HG02642 (cell line): ENCODE measurements at regions not wholly inside any gene's neighbourhood (a gene's known extent, or its start where the extent isn't known, plus 50 kb on each side); places are given as distances from the start of the nearest gene placed in this dataset.
A peak's percentile ranks its signal among the peaks of the same experiment; 100 is the strongest.
"Not testable (repeated sequence)": the region's sequence is repeated elsewhere in the genome, so short reads cannot be mapped to it uniquely, and the experiment has no call there.

Experiments used
- ATAC-seq: cut with Tn5 transposase; IDR thresholded peaks from one replicate; pipeline ENCODE4 v1.9.1; 2021; ENCODE audit warnings: mild to moderate bottlenecking; ENCODE audit not compliant: unreplicated experiment, poor library complexity

DNA sequence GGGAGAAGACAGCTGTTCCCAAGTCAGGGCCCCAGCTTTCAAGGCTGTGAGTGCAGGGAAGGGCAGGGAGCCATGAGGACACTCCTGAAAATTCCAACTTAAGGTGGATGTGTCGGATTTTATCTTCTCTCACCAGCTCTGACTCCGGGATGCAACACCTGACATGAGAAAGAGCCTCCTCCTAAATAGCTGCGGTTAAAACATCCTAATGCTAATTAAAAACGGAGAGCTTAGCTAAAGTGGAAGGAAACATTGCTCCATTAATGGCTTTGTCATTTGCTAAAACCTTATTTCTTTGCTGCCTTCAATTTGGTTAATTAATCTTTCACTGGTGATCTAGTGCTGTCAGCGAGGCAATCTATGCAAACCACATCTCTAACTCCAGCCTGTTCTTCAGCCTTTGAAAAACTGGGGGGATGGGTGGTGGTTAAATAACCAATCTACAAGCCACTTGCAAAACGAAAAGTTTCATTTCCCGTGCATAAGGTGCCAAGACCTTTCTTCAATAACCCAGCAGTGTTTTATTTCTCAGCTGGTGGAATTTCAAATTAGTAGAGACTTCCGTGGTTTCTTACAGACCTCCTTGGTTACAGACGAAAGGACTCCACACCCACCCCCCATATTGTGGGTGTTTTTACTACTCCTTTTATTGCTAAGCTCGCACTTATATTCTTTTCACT lies 379.6 kb downstream of the MLLT3 start:
- ATAC-seq: peak; percentile 94

DNA sequence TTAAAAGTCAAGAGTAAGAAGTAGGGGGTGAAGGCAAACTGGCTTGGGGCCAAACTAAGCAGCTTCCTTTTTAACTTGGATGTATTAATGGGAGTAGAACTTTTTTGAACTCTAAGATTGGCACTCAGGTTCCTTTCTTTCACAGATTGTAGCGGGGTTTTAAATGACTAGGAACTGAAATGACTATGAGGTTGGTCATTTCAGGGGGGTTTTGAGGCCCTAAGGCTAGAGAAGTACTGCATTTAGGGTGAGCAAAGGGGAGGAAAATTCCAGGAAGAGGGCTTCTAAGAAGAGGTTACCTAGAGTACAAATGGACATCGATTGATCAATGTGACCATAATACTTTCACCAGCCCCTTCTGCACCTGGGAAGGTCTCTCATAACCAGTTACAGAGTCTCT lies 381.8 kb downstream of the MLLT3 start:
- ATAC-seq: no peak

DNA sequence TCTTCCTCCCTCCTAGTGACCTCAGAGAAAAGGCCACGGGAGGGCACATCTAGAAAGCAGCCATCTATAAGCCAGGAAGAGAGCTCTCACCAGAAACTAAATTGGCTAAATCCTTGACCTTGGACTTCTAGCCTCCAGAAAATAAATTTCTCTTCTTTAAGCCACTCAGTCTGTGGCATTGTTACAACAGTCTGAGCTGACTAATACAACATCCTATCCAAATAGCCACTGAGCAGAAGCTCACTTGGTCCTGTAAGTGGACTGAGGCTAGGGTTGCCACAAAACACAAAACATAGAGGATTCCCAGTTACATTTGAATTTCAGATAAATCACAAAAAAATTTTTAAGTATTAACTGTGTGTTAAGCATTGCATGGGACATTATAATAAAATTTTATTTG lies 383.4 kb downstream of the MLLT3 start:
- ATAC-seq: no peak

DNA sequence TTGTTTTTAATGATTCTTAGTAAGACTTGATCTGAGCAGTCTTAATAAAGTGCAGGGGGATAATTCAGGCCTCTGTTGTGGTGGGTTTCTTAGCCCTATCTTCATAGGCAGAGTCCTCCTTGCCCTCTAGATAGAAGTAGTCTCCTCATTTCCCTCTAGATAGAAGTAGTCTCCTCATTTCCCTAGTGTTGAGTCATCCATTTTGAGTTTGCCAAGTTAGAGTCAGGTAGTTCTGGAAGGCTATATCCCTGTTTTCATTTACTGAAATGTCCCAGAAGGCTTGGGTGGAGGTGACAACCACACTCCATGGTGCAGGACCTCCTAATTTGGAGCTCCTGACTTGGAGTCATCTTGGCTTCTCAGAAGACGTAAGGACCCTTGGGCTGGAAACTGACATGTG lies 384.6 kb downstream of the MLLT3 start:
- ATAC-seq: no peak

DNA sequence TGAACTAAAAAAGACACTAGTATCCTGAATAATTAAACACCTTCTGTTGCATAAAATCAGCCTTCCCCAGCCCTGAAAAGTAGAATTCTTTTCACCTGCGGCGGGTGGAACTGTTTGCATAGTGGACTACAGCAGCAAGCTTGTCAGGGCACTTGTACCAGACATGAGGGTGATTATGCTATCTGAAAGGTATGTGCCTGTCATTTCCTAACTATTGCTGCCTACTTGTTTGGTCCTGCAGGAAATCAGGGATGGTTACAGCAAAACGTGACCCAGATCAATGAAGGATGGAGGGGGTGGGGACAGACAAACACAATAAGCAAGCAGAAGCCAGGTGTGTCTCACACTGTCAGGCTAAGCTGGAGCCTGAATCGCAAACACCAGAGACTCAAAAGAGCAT lies 385.6 kb downstream of the MLLT3 start:
- ATAC-seq: no peak

DNA sequence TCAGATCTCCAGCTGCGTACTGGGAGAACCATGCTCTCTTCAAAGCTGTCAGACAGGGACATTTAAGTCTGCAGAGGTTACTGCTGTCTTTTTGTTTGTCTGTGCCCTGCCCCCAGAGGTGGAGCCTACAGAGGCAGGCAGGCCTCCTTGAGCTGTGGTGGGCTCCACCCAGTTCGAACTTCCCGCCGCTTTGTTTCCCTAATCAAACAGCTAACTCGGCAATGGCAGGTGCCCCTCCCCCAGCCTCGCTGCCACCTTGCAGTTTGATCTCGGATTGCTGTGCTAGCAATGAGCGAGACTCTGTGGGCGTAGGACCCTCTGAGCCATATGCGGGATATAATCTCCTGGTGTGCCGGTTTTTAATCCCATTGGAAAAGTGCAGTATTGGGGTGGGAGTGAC lies 387.1 kb downstream of the MLLT3 start:
- ATAC-seq: not testable (repeated sequence)

DNA sequence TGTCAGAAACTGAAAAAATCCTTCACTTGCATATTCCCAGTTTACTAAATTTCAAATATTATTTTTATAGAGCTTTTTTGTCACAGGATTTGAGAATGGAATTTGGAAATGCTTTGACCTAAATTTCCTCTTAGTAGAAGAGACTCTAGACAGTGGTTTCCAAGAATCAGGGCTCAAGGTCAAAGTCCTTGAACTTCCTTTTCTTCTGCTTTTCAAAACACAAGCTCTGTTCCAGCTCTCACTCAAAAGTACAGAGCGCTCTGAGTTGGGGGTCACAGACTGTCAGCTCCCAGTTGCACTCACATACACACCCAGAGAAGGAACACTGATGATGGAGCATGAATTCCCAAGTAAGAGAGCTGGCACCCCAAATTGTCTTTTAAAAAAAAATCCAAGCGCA lies 394.2 kb downstream of the MLLT3 start:
- no peak for ATAC-seq

DNA sequence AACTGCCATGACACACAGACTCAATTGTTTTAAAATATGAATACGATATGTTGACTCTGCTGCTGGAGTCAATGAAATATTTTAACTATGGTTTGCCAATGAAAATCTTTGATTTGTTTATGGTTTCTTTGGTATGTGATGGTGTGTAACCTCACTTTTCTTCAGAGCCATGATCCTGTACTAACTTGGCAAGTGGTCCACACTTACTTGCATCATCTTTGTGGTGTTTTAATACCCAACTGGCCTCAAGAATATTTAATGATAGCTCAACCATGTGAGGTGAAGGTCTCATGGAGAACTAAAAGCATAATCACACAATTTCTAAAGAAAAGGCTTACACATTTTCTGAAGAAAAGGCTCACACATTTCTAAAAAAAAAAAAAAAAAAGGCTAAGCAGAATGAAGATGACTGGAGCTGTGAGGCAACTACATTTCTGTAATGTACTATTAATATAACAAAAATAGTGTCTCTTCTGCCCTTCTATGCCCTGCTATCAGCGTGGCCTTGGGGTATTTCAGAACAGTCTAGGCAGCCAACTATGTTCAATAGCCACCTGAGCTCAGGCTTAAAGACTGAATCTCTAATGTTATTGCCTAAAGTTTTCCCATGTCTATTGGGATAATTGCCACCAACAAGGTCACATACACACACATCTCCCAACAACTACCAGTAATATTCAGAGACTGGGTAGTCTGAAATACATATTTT lies 395.0 kb downstream of the MLLT3 start:
- no peak for ATAC-seq

DNA sequence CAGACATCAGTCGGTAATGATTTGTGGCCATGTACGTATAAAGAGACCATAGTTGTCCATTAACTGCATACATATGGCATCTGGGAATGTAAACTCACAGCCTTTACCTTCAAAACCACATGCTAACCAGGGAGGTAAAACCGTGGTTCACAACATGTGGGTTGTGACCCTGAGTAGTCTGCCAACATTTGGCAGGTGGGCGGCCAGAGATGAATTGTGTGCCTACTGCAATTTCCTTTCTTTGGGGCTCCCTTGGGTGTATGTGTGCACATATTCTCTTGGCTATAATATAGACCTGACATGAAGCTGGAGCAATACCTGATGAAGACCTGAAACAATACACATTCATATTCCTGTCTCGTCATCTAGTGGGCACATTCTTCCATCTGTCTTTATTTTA lies 396.0 kb downstream of the MLLT3 start:
- no peak for ATAC-seq

DNA sequence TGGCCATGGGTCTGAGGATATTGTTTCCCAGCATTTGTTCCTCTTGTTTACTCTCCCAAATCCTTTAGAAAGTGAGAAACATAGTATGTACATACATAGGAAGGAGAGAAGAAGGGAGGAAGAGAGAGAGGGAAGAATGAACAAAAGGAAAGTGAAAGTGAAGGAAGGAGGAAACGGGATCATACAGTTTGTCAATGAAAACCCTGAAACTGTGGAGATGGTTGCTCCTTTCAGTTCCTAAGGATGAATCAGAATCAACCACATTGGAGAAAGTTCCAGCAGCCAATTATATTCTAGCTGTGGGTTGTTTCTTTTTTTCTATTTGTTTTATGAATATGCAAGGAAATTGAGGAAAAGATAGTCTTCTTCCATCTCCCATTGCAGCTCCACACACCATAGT lies 396.5 kb downstream of the MLLT3 start:
- ATAC-seq: no peak

DNA sequence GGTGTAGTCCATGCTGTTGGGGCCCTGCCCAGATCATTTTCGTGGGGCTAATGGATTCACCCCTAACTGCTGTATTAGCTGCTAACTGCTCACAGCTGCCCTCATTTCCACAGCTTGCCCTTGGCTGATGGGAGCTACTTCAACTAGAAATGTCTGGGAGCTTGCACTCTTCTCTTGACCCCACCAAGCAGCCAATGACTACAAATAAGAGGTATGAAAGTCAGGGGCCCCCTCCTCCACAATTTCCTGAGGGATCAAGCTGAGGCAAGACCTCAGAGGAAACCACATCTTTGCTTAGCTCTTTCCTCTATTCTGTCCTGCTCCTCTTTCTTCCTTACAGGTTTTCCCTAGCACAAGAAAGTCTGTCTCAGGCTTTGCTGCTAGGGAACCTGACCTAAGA lies 397.5 kb downstream of the MLLT3 start:
- ATAC-seq: no peak

DNA sequence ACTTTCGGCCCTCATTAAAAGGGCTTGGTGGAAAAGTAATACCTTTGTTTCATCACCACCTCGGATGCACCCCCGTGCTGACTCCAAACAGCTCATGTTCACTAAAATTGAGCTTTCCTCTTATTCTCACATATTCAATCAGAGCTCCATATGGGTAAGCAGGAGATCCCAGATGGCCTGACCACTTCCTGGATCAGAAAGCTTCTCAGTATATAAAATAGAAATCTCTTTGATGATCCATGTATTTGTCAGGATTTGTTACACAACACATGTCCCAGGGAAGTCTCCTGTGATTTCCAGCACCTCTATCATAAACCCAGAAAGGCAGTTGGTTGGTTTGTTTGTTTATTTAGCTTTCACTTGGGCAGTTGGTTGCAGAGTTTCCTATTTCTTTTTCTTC lies 402.0 kb downstream of the MLLT3 start:
- no peak for ATAC-seq

DNA sequence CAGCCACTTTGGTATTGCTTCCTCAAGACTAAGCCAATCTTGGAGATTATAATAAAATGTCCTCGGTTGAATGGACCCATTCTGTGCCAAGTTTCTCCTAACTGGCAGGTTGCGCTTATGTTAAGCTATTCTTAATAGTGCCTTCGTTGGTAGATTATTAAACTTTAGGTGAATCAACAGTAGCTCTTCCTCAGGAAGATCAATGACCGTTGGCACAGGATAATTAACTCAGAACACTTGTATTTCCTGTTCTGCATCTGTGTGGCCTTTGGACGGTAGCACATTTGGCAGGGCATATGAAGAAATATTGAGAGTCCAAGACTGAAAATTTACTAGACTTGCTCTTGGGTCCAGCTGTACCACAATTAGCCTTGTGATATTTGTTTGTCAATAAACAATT lies 402.9 kb downstream of the MLLT3 start:
- no peak for ATAC-seq

DNA sequence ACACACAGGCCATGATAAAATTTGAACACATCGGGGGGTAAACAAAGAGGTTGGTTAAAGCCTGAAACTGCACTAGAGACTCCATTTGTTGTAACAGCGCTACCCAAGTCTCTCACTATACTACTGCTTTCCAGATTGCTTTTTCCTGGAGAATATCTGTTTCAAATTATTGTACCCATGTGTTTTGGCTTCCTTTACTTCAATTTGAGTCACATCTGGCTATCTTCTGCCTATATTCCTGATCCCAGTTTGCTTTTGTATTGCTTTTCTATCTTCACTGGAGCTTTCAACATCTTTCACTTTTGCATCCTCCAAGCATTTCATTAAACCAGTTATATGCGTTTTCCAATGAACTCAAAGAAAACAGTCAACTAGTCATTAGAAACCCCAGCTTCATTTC lies 404.7 kb downstream of the MLLT3 start:
- ATAC-seq: no peak

DNA sequence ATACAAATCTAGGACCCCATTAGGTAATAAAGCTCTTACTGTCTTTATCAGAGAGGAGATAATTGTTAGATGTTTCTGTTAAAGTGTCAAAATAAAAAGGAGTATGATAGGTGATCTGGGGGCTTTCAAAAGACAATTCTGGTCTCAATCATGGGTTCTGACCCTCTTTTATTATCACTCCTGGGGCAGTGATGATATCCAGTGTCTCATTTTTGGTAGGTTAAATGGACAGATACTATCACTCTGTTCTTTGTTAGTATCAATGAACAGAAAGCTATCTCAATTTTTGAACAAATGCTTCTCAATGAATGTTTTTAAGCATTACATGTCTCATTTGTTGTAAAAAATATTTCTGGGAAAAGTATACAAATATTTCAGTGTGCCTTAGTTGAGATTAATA lies 405.9 kb downstream of the MLLT3 start:
- no peak for ATAC-seq

DNA sequence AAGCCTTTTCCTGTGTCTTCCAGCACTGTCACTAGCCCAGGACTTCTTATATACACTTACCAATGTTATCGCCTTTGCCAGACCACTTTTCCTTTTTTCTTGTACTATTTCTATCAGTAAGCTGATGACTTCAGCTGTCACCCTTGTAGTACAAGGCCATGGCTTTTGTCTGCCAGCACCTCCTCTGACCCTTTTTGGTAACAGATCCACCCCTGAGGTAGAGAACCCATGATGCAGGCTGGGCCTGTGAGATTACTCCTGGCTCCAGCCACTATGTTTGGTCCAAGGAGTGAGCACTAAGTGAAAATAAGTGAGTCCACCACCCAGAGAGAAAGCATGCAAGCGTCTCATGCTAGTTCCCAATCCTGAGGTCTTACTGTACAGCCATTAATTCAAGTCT lies 406.7 kb downstream of the MLLT3 start:
- ATAC-seq: no peak

DNA sequence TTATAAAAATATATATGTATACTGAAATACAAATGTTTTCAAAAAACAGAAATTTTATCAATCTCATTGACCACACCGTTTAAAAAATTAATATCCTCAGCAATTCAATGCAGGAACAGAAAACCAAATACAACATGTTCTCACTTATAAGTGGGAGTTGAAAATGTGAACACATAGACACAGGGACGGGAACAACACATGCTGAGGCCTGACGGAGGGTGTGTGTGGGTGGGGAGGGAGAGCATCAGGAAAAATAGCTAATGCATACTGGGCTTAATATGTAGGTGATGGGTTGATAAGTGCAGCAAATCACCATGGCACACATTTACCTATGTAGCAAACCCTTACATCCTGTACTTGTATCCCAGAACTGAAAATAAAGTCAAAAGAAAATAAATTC lies 409.5 kb downstream of the MLLT3 start:
- no peak for ATAC-seq

DNA sequence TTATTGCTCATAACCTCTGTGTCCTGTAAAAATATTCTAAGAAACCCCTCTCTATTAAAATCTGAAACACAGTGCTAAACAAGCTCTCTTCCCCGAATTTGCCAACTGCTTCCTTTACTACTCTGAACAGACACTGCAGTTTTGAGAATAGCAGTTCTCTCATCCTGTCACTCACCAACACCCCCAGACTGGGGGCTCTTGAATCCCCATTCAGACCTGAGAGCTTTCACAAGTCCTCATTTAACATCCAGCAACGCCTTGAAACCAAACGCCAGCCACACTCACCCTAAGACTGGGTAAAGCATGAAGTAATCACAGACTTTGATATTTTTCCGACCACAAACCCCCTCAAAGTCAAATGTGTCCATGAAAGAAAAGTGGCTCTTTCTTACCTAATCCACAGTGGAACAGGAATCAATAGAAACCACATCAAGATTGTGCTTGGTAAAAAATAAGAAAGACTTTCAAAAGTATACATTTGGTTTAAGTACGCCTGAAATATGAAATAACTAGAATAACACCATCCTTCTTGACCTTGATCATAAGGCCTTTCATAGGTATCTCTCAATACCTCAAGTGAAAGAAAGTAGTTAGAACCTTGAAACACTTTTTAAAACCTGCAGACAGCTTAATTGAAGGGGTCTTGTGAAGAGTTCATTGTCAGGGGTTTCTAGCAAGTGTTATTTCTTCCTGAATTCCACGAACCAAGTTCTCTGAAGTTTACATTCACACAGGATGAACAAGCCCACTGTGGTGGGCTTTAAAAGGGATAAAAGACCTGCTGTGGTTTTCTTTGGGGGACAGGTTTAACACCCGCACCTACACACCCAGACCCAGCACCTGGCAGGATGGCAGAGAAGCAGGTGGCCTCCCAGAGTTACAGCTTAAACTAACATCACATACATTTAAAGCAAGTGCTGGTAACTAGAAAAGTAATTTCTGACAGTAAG lies 412.6 kb downstream of the MLLT3 start:
- ATAC-seq: no peak

DNA sequence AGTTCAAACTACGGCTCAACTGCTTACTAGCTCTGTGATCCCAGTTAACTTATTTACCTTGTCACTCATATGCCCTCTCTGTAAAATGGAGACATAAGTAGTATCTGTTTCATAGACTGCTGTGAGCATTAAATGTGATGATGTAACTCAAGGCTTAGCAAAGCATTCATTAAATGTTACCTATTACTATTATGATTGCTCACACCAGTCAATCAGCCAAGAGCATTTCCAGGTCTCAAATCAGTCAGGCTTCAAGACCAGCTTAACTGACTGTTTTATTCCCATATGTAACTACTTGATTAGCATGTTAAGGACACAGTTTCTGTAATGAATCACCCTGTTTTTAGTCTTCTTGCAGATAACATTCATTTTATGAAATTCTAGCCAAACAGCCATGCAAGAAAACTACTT lies 413.3 kb downstream of the MLLT3 start:
- no peak for ATAC-seq

DNA sequence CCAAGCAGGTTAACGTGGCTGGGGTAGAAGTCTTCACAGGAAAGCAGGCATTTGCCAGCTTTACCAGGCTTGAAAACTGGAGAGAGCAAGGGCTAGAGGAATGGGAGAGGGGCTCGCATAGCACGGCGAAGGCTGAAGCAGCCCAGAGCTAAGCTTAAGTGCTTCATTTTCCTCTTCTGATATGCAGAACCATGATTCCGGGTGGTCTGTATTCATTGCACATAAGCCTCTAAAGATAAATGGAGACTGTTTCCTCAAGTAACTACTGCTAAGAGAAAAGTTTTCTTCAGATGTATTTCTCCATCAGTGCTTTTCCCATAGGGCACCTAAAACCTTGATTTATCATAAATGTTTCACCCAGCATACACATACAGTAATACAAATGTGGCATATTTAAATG lies 414.1 kb downstream of the MLLT3 start:
- ATAC-seq: no peak

DNA sequence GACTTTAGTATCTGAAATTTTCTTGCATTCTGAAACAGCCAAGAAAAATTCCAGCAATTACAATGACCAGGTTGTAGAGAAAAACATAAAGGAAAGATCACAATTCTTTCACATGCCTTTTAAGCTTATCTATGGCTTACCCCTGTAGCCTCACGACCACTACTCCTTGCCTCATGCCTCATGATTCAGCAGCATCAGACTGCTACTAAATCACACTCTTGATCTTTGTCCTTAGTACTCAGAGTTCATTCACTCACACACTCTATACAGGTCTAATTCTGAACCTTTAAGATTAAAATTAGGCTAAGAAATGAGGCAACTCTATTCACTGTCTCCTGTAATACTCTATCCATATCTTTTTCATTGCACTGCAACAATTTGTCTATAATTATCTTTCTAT lies 415.1 kb downstream of the MLLT3 start:
- ATAC-seq: no peak
